ENCODE measurements at regions not wholly inside any gene's neighbourhood (a gene's known extent, or its start where the extent isn't known, plus 50 kb on each side); places are given as distances from the start of the nearest gene placed in this dataset.

DNA sequence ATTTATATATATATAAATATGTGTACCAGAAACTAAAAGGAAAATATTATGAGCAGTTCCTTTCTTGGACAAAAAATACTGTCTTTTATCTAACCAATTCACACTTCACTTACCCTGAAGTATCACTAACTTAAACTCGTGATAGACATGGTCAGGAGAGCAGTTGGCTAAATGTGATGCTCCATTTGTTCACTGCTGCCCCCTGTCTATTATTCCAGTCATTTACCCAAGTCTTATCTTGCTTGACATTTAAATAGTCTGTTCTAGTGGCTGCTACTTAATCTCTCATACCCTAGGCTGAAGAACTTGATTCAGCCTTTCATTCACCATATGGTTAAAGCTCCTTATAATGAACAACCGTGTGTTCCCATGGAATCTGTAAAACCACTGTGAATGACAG is 789.6 kb upstream of the EYS start (continued):
- TF ChIP-seq, protein P1, sequence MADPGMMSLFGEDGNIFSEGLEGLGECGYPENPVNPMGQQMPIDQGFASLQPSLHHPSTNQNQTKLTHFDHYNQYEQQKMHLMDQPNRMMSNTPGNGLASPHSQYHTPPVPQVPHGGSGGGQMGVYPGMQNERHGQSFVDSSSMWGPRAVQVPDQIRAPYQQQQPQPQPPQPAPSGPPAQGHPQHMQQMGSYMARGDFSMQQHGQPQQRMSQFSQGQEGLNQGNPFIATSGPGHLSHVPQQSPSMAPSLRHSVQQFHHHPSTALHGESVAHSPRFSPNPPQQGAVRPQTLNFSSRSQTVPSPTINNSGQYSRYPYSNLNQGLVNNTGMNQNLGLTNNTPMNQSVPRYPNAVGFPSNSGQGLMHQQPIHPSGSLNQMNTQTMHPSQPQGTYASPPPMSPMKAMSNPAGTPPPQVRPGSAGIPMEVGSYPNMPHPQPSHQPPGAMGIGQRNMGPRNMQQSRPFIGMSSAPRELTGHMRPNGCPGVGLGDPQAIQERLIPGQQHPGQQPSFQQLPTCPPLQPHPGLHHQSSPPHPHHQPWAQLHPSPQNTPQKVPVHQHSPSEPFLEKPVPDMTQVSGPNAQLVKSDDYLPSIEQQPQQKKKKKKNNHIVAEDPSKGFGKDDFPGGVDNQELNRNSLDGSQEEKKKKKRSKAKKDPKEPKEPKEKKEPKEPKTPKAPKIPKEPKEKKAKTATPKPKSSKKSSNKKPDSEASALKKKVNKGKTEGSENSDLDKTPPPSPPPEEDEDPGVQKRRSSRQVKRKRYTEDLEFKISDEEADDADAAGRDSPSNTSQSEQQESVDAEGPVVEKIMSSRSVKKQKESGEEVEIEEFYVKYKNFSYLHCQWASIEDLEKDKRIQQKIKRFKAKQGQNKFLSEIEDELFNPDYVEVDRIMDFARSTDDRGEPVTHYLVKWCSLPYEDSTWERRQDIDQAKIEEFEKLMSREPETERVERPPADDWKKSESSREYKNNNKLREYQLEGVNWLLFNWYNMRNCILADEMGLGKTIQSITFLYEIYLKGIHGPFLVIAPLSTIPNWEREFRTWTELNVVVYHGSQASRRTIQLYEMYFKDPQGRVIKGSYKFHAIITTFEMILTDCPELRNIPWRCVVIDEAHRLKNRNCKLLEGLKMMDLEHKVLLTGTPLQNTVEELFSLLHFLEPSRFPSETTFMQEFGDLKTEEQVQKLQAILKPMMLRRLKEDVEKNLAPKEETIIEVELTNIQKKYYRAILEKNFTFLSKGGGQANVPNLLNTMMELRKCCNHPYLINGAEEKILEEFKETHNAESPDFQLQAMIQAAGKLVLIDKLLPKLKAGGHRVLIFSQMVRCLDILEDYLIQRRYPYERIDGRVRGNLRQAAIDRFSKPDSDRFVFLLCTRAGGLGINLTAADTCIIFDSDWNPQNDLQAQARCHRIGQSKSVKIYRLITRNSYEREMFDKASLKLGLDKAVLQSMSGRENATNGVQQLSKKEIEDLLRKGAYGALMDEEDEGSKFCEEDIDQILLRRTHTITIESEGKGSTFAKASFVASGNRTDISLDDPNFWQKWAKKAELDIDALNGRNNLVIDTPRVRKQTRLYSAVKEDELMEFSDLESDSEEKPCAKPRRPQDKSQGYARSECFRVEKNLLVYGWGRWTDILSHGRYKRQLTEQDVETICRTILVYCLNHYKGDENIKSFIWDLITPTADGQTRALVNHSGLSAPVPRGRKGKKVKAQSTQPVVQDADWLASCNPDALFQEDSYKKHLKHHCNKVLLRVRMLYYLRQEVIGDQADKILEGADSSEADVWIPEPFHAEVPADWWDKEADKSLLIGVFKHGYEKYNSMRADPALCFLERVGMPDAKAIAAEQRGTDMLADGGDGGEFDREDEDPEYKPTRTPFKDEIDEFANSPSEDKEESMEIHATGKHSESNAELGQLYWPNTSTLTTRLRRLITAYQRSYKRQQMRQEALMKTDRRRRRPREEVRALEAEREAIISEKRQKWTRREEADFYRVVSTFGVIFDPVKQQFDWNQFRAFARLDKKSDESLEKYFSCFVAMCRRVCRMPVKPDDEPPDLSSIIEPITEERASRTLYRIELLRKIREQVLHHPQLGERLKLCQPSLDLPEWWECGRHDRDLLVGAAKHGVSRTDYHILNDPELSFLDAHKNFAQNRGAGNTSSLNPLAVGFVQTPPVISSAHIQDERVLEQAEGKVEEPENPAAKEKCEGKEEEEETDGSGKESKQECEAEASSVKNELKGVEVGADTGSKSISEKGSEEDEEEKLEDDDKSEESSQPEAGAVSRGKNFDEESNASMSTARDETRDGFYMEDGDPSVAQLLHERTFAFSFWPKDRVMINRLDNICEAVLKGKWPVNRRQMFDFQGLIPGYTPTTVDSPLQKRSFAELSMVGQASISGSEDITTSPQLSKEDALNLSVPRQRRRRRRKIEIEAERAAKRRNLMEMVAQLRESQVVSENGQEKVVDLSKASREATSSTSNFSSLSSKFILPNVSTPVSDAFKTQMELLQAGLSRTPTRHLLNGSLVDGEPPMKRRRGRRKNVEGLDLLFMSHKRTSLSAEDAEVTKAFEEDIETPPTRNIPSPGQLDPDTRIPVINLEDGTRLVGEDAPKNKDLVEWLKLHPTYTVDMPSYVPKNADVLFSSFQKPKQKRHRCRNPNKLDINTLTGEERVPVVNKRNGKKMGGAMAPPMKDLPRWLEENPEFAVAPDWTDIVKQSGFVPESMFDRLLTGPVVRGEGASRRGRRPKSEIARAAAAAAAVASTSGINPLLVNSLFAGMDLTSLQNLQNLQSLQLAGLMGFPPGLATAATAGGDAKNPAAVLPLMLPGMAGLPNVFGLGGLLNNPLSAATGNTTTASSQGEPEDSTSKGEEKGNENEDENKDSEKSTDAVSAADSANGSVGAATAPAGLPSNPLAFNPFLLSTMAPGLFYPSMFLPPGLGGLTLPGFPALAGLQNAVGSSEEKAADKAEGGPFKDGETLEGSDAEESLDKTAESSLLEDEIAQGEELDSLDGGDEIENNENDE (IDR thresholded peaks at IDR 0.05; ENCODE audit: insufficient replicate concordance, low read length): no peak
- TF ChIP-seq, protein P2, sequence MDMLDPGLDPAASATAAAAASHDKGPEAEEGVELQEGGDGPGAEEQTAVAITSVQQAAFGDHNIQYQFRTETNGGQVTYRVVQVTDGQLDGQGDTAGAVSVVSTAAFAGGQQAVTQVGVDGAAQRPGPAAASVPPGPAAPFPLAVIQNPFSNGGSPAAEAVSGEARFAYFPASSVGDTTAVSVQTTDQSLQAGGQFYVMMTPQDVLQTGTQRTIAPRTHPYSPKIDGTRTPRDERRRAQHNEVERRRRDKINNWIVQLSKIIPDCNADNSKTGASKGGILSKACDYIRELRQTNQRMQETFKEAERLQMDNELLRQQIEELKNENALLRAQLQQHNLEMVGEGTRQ (IDR thresholded peaks at IDR 0.05; ENCODE audit: low read length): no peak
- TF ChIP-seq RAD21 (IDR thresholded peaks at IDR 0.05 in 1 of 2, conservative IDR thresholded peaks at IDR 0.05 in 1 of 2; ENCODE audit: low read depth in 2 of 2, low read length in 2 of 2): peak; percentile 72 to 73

Data from H1 (cell line).